Osteoblast (primary cell): ENCODE measurements at regions not wholly inside any gene's neighbourhood (a gene's known extent, or its start where the extent isn't known, plus 50 kb on each side); places are given as distances from the start of the nearest gene placed in this dataset.

Experiments used
- DNase-seq: peaks from one replicate; pipeline ENCODE4 v3.0.0; 2011; ENCODE audit warnings: low spot score, mixed read lengths; ENCODE audit not compliant: insufficient read length; ENCODE audit errors: missing footprints
- H2AFZ ChIP-seq: 2 replicates; pipeline ENCODE4 v1.6.0; 2011; ENCODE audit warnings: mild to moderate bottlenecking, low read length
- H3K27ac ChIP-seq: 2 replicates; pipeline ENCODE4 v1.5.1; 2011; ENCODE audit warnings: mild to moderate bottlenecking, low read depth, low read length, moderate library complexity
- H3K27me3 ChIP-seq: 2 replicates; pipeline ENCODE4 v1.6.0; 2012; ENCODE audit warnings: mild to moderate bottlenecking, control low read depth, inconsistent platforms, low read length, moderate library complexity; ENCODE audit not compliant: insufficient read depth
- H3K36me3 ChIP-seq: 2 replicates; pipeline ENCODE4 v1.5.1; 2011; ENCODE audit warnings: mild to moderate bottlenecking, low read length, control low read depth, moderate library complexity; ENCODE audit not compliant: insufficient read depth
- H3K4me1 ChIP-seq: 2 replicates; pipeline ENCODE4 v1.5.1; 2011; ENCODE audit warnings: mild to moderate bottlenecking, low read length, control low read depth, moderate library complexity; ENCODE audit not compliant: insufficient read depth
- H3K4me2 ChIP-seq: 2 replicates; pipeline ENCODE4 v1.6.0; 2011; ENCODE audit warnings: mild to moderate bottlenecking, low read length; ENCODE audit not compliant: insufficient read depth
- H3K4me3 ChIP-seq: fragments of 200-600 bp; sonication (generic); 3 replicates; pipeline ENCODE4 v1.5.1; 2012; ENCODE audit warnings: mild to moderate bottlenecking, low read length, inconsistent platforms; ENCODE audit not compliant: insufficient read depth
- H3K79me2 ChIP-seq: 2 replicates; pipeline ENCODE4 v1.6.0; 2012; ENCODE audit warnings: mild to moderate bottlenecking, low read length, control low read depth, inconsistent platforms; ENCODE audit not compliant: insufficient read depth
- H3K9me3 ChIP-seq: 2 replicates; pipeline ENCODE4 v1.5.1; 2011; ENCODE audit warnings: low read depth, low read length, control low read depth
- H4K20me1 ChIP-seq: 2 replicates; pipeline ENCODE4 v1.6.0; 2012; ENCODE audit warnings: mild to moderate bottlenecking, low read length, control low read depth; ENCODE audit not compliant: insufficient read depth
- CTCF ChIP-seq: IDR thresholded peaks from 2 replicates; pipeline ENCODE4 v1.5.1; 2011; ENCODE audit warnings: mild to moderate bottlenecking, low read depth, low read length, moderate library complexity; ENCODE audit errors: extremely low read depth

GRCh38 chr12:86523844-86524243, 267.7 kb upstream of the MGAT4C start:
- no peaks in the 10 kb centered on the region for H3K4me1 ChIP-seq
- H3K9me3 ChIP-seq: no peaks in the 10 kb centered on the region
- H4K20me1 ChIP-seq: no peaks in the 10 kb centered on the region
- TF ChIP-seq CTCF: no peak
- no peak overlapping the region for H3K4me2 ChIP-seq
- no peak overlapping the region for H3K4me3 ChIP-seq
- H3K36me3 ChIP-seq: no peaks in the 10 kb centered on the region
- H3K27ac ChIP-seq: no peak overlapping the region
- H2AFZ ChIP-seq: no peak overlapping the region
- no peaks in the 10 kb centered on the region for H3K27me3 ChIP-seq
- no peak for DNase-seq
- H3K79me2 ChIP-seq: no peaks in the 10 kb centered on the region

- Histone ChIP-seq H3K4me1 (no peaks in the 10 kb centered on the region), H3K27ac (no peak overlapping the region), H3K9me3 (no peaks in the 10 kb centered on the region), H3K4me2 (no peak overlapping the region), H3K27me3 (no peaks in the 10 kb centered on the region), H4K20me1 (no peaks in the 10 kb centered on the region), H3K36me3 (no peaks in the 10 kb centered on the region), H3K79me2 (no peaks in the 10 kb centered on the region), H2AFZ (no peak overlapping the region), H3K4me3 (no peak overlapping the region)
- TF ChIP-seq CTCF: no peak
- DNase-seq: no peak
Observed at GRCh38 chr12:86521870-86522269, 265.7 kb upstream of the MGAT4C start.

GRCh38 chr12:86513226-86513625, 257.0 kb upstream of the MGAT4C start:
- no peaks in the 10 kb centered on the region for H3K4me1 ChIP-seq
- H4K20me1 ChIP-seq: no peaks in the 10 kb centered on the region
- no peaks in the 10 kb centered on the region for H3K27me3 ChIP-seq
- H3K79me2 ChIP-seq: no peaks in the 10 kb centered on the region
- H2AFZ ChIP-seq: no peak overlapping the region
- no peaks in the 10 kb centered on the region for H3K9me3 ChIP-seq
- TF ChIP-seq CTCF: no peak
- H3K36me3 ChIP-seq: no peaks in the 10 kb centered on the region
- no peak overlapping the region for H3K4me3 ChIP-seq
- no peak overlapping the region for H3K27ac ChIP-seq
- no peak overlapping the region for H3K4me2 ChIP-seq
- DNase-seq: no peak

- Histone ChIP-seq H3K27ac (no peak overlapping the region), H3K9me3 (no peaks in the 10 kb centered on the region), H3K27me3 (no peaks in the 10 kb centered on the region), H4K20me1 (no peaks in the 10 kb centered on the region), H3K4me3 (no peak overlapping the region), H3K36me3 (no peaks in the 10 kb centered on the region), H3K4me2 (no peak overlapping the region), H3K4me1 (no peaks in the 10 kb centered on the region), H3K79me2 (no peaks in the 10 kb centered on the region), H2AFZ (no peak overlapping the region)
- no peak for TF ChIP-seq CTCF
- DNase-seq: no peak
Observed at GRCh38 chr12:86496595-86496994, 240.4 kb upstream of the MGAT4C start.
